Glutamatergic neuron (in vitro differentiated cells): ENCODE measurements at regions not wholly inside any gene's neighbourhood (a gene's known extent, or its start where the extent isn't known, plus 50 kb on each side); places are given as distances from the start of the nearest gene placed in this dataset.
A peak's percentile ranks its signal among the peaks of the same experiment; 100 is the strongest.

Experiments
- DNase-seq: peaks from one replicate; pipeline ENCODE4 v3.0.0; 2022
- H3K27ac Mint-ChIP-seq: one replicate; pipeline ENCODE4 v1.8.0; 2020; ENCODE audit warnings: mild to moderate bottlenecking, mixed read lengths, inconsistent platforms; ENCODE audit not compliant: unreplicated experiment
- H3K27me3 Mint-ChIP-seq: one replicate; pipeline ENCODE4 v1.8.0; 2020; ENCODE audit warnings: mild to moderate bottlenecking, moderate library complexity, mixed read lengths, inconsistent platforms; ENCODE audit not compliant: unreplicated experiment
- H3K36me3 Mint-ChIP-seq: one replicate; pipeline ENCODE4 v1.8.0; 2020; ENCODE audit warnings: mild to moderate bottlenecking, mixed read lengths, inconsistent platforms; ENCODE audit not compliant: unreplicated experiment
- H3K4me1 Mint-ChIP-seq: one replicate; pipeline ENCODE4 v1.8.0; 2020; ENCODE audit warnings: mild to moderate bottlenecking, low read depth, mixed read lengths, inconsistent platforms; ENCODE audit not compliant: unreplicated experiment
- H3K4me3 Mint-ChIP-seq: one replicate; pipeline ENCODE4 v1.8.0; 2020; ENCODE audit warnings: mild to moderate bottlenecking, mixed read lengths, inconsistent platforms; ENCODE audit not compliant: unreplicated experiment
- H3K9me3 Mint-ChIP-seq: one replicate; pipeline ENCODE4 v1.8.0; 2020; ENCODE audit warnings: mild to moderate bottlenecking, moderate library complexity, mixed read lengths, inconsistent platforms; ENCODE audit not compliant: unreplicated experiment
- TF ChIP-seq, protein P1 (sequence below): fragments of 200-600 bp; sonication (generic); IDR thresholded peaks from one replicate; pipeline ENCODE4 v1.5.0; 2021; ENCODE audit not compliant: partially characterized antibody, unreplicated experiment

DNA sequence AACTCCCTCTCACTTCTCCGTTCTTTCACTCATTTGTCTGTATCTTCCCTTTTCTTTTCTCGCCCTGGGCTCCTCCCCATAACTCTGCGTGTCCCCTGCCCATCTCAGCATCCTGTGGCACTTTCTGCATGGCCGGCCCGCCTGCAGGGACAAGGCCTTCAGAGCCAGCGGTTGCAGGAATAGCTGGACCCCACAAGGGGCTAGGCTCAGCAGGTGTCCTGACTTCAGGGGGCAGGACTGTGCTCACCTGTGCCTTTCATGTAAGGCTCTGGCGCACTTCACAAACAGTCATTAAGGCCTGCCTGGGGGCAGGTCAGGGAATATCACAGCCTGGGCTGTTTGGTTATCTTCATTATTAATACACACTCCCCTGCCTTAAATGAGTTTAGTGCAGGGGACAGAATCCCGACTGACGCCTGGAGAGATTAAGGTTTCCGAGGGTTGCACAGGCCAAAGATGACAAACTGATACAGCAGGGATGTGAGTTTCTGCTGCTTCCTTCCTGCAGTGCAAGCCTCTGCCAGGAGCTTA, 768.8 kb upstream of the TBX3 start:
- H3K27me3 Mint-ChIP-seq = peaks cover 7% of the 10 kb centered on the region
- DNase-seq = no peak
- peaks cover 2% of the 10 kb centered on the region for H3K4me1 Mint-ChIP-seq
- peaks cover 4% of the 10 kb centered on the region for H3K9me3 Mint-ChIP-seq
- H3K27ac Mint-ChIP-seq = no peak overlapping the region
- H3K4me3 Mint-ChIP-seq = peak overlapping the region; percentile 81
- no peaks in the 10 kb centered on the region for H3K36me3 Mint-ChIP-seq
- TF ChIP-seq, protein P1, sequence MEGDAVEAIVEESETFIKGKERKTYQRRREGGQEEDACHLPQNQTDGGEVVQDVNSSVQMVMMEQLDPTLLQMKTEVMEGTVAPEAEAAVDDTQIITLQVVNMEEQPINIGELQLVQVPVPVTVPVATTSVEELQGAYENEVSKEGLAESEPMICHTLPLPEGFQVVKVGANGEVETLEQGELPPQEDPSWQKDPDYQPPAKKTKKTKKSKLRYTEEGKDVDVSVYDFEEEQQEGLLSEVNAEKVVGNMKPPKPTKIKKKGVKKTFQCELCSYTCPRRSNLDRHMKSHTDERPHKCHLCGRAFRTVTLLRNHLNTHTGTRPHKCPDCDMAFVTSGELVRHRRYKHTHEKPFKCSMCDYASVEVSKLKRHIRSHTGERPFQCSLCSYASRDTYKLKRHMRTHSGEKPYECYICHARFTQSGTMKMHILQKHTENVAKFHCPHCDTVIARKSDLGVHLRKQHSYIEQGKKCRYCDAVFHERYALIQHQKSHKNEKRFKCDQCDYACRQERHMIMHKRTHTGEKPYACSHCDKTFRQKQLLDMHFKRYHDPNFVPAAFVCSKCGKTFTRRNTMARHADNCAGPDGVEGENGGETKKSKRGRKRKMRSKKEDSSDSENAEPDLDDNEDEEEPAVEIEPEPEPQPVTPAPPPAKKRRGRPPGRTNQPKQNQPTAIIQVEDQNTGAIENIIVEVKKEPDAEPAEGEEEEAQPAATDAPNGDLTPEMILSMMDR = no peak

DNA sequence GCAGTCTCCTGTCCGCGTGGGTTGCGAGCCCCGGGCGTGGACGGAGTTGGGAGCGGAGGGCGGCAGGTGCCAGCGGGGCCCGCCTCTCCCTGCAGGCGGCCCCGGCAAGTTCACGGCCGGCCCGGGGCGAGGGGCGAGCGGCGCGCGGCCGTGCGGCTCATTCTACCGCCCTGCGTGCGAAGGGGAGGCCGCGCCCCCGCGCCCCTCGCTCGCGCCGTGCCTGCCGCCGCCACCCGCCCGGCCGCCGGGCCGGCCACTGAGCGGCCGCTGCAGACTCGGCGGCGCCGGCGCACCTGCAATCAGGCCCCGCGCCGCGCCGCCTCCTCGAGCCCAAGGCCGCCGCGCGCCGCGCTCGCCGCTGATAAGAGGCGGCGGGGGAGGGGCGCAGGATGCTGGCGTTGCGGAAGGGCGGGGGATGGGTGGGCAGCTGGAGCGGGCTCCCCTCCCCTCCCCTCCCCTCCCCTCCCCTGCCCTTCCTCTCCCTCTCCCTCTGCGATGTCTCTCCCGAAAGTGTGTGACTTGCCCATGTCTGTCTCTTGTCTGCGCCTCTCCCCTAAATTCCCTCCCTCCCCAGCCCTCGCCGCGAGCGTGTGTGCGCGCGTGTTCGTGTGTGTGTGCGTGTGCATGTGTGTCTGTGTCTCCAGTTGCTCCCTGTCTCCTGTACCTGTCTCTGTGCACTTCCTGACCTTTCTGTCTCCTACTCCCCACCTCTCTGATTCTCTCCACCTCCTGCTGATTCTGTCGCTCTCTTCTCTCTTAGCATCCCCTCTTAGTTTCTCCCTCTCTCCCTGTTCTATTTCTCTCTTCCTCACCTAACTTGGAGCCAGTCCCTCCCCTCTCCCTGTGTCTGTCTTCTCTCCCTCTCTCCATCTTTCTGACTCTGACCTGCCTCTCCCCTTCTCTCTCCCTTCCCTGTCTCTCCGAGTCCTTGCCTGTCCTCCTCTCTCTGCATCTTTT, 768.1 kb upstream of the TBX3 start:
- Mint-ChIP-seq H3K4me3 (peak overlapping the region; percentile 90), H3K27me3 (peaks cover 7% of the 10 kb centered on the region), H3K9me3 (peaks cover 4% of the 10 kb centered on the region), H3K4me1 (peaks cover 2% of the 10 kb centered on the region), H3K27ac (no peak overlapping the region), H3K36me3 (no peaks in the 10 kb centered on the region)
- TF ChIP-seq, protein P1 = no peak
- peak; percentile 73 for DNase-seq

DNA sequence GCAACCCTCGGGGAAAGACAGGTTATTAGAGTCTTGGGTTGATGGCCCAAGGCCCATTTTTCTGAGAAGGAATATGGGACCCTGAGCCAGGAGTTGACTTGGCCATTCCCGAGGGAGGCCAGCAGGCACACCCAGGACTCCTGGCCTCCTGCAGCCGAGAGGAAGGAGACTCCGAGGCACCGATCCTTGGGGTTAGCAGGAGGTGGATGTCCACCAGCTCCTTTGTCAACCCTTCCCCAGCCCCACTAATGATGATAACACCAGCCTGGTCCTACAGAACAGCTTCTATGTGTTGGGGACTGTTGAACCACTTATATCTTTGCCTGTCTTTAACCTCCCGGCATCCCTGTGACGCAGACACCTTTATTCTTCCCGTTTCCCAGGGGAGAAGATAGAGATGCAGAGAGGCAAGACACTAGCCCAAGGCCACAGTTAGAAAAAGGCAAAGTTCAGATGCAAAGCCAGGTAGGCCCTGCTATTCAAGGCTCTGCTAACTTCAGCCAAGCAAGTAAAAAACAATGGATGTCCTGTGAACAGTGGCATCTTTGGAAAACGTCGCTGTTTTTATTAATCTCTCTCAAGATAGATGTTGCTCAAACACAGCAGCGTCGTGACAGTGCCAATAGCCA, 767.3 kb upstream of the TBX3 start:
- TF ChIP-seq, protein P1 = no peak
- Mint-ChIP-seq H3K27ac (no peak overlapping the region), H3K4me1 (peaks cover 2% of the 10 kb centered on the region), H3K9me3 (peaks cover 4% of the 10 kb centered on the region), H3K27me3 (peaks cover 7% of the 10 kb centered on the region), H3K4me3 (peak overlapping the region; percentile 90), H3K36me3 (no peaks in the 10 kb centered on the region)
- no peak for DNase-seq

DNA sequence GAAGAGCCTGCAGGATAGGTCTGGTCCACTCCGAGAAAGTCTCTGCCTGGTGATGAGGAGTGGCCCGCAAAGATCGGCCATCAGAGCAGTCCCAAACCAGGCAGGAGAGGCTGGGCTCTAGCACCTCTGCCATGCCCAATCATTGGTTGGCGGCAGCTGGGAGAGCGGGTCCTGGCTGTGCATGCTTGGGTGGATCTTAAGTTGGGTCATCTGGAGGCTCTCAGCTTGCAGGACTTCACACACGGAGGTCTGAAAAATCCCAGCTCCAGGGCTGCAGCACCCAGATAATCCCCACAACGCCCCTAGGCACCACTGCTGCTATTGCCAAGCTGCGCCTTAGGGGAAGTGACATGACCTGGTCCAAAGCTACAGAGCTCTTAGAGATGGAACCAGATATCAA, 766.7 kb upstream of the TBX3 start:
- peaks cover 4% of the 10 kb centered on the region for H3K9me3 Mint-ChIP-seq
- H3K4me3 Mint-ChIP-seq = no peak overlapping the region
- H3K27me3 Mint-ChIP-seq = peaks cover 7% of the 10 kb centered on the region
- H3K27ac Mint-ChIP-seq = no peak overlapping the region
- TF ChIP-seq, protein P1 = no peak
- peaks cover 2% of the 10 kb centered on the region for H3K4me1 Mint-ChIP-seq
- DNase-seq = no peak
- H3K36me3 Mint-ChIP-seq = no peaks in the 10 kb centered on the region
